ENCODE measurements at regions not wholly inside any gene's neighbourhood (a gene's known extent, or its start where the extent isn't known, plus 50 kb on each side); places are given as distances from the start of the nearest gene placed in this dataset.

- TF ChIP-seq CTCF (IDR thresholded peaks at IDR 0.05; ENCODE audit: low read depth, low read length) (no peak), EZH2phosphoT487 (IDR thresholded peaks at IDR 0.05; ENCODE audit: low read depth) (no peak)
Observed at GRCh38 chr20:51131811-51132210, 108.9 kb upstream of the KCNG1 start.
